Stomach smooth muscle (tissue), 2 donors: ENCODE measurements at regions not wholly inside any gene's neighbourhood (a gene's known extent, or its start where the extent isn't known, plus 50 kb on each side); places are given as distances from the start of the nearest gene placed in this dataset.
"Not testable (repeated sequence)": the region's sequence is repeated elsewhere in the genome, so short reads cannot be mapped to it uniquely, and the experiment has no call there.

Source experiments
- H3K27ac ChIP-seq: one replicate; pipeline ENCODE4 v1.7.0; 2013; ENCODE audit warnings: mild to moderate bottlenecking, low read length, inconsistent platforms
- H3K27me3 ChIP-seq, 2 donors: one replicate each; pipeline ENCODE4 v1.7.0; 2013; ENCODE audit warnings: low read length in 2 of 2; ENCODE audit not compliant: insufficient read depth in 2 of 2, control insufficient read depth in 1 of 2
- H3K36me3 ChIP-seq, 2 donors: one replicate each; pipeline ENCODE4 v1.7.0; 2013; ENCODE audit warnings: low read length in 2 of 2; ENCODE audit not compliant: control insufficient read depth in 2 of 2, insufficient read depth in 2 of 2
- H3K4me1 ChIP-seq: one replicate; pipeline ENCODE4 v1.7.0; 2013; ENCODE audit warnings: low read length; ENCODE audit not compliant: control insufficient read depth, insufficient read depth
- H3K4me3 ChIP-seq, 2 donors: one replicate each; pipeline ENCODE4 v1.7.0; 2013; ENCODE audit warnings: low read length in 2 of 2
- H3K9ac ChIP-seq, 2 donors: one replicate each; pipeline ENCODE4 v1.7.0; 2013; ENCODE audit warnings: low read length in 2 of 2, mild to moderate bottlenecking in 1 of 2
- H3K9me3 ChIP-seq, 2 donors: one replicate each; pipeline ENCODE4 v1.7.0; 2013; ENCODE audit warnings: low read length in 2 of 2; ENCODE audit not compliant: control insufficient read depth in 2 of 2
- donor health status: healthy.
- donor health status: Pancreatic carcinoma.

- Histone ChIP-seq H3K4me1 (peaks cover 8% of the 10 kb centered on the region), H3K27ac (no peak overlapping the region), H3K27me3 (peaks cover 0 to 5% of the 10 kb centered on the region in 2 donors), H3K9me3 (no peaks in the 10 kb centered on the region), H3K36me3 (no peaks in the 10 kb centered on the region), H3K9ac (no peak overlapping the region), H3K4me3 (no peak overlapping the region)
Measured at GRCh38 chr2:105675841-105676240, 68.9 kb upstream of the NCK2 start.

DNA sequence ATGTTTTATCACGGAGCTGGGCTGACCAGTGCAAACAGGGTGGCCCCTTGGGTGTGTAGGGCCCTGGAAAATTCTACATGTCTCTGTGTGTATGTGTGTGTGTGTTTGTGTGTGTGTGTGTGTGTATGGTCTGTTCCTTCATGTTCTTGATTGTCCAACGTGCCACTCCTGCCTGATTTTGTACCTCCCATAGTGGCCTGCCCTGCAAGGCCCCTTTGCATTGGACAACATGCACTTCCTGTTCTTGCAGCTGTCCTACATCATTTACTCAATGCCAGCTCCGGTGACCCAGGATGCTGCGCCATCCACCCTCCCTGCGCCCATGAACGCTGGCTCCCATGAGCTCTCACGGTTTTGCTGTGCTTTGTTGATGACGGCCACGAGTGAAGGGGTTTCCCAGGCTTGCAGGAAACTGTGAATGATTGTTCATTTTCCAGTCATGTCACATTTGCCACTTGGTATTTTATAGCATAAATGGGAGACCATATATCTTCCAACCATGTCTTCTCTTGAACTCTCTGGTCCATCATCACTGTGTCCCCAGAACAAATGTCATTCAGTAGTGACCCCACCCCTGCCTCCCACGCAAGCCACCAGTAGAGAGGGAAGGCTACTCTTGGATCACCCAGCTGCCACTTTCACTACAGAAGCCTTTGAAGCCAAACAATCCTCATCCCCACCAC is 69.7 kb upstream of the NCK2 start:
- no peaks in the 10 kb centered on the region for H3K9me3 ChIP-seq
- H3K9ac ChIP-seq, result no peak overlapping the region
- no peak overlapping the region for H3K27ac ChIP-seq
- H3K27me3 ChIP-seq, result peaks cover 0 to 5% of the 10 kb centered on the region in 2 donors
- no peak overlapping the region for H3K4me3 ChIP-seq
- peaks cover 16% of the 10 kb centered on the region for H3K4me1 ChIP-seq
- no peaks in the 10 kb centered on the region for H3K36me3 ChIP-seq

GRCh38 chr2:105674401-105674800 is 70.3 kb upstream of the NCK2 start:
- Histone ChIP-seq H3K4me1 (peaks cover 16% of the 10 kb centered on the region), H3K27ac (no peak overlapping the region), H3K36me3 (no peaks in the 10 kb centered on the region), H3K4me3 (no peak overlapping the region), H3K9ac (no peak overlapping the region), H3K9me3 (no peaks in the 10 kb centered on the region), H3K27me3 (peaks cover 0 to 3% of the 10 kb centered on the region in 2 donors)

- H3K9me3 ChIP-seq, result peaks cover 0 to 3% of the 10 kb centered on the region in 2 donors
- no peaks in the 10 kb centered on the region for H3K36me3 ChIP-seq
- no peak overlapping the region for H3K27ac ChIP-seq
- H3K27me3 ChIP-seq, result no peaks in the 10 kb centered on the region
- no peak overlapping the region for H3K9ac ChIP-seq
- peaks cover 16% of the 10 kb centered on the region for H3K4me1 ChIP-seq
- H3K4me3 ChIP-seq, result no peak overlapping the region
Measured at GRCh38 chr2:105671156-105671555, 73.6 kb upstream of the NCK2 start.

- peaks cover 6 to 13% of the 10 kb centered on the region in 2 donors for H3K9me3 ChIP-seq
- H3K4me3 ChIP-seq, result no peak overlapping the region
- no peaks in the 10 kb centered on the region for H3K36me3 ChIP-seq
- no peak overlapping the region for H3K9ac ChIP-seq
- H3K27ac ChIP-seq, result no peak overlapping the region
- H3K4me1 ChIP-seq, result peaks cover 11% of the 10 kb centered on the region
- no peaks in the 10 kb centered on the region for H3K27me3 ChIP-seq
Measured at GRCh38 chr2:105669384-105669891, 75.3 kb upstream of the NCK2 start.

GRCh38 chr2:105665480-105665879 is 79.2 kb upstream of the NCK2 start:
- Histone ChIP-seq H3K4me3 (no peak overlapping the region), H3K36me3 (no peaks in the 10 kb centered on the region), H3K9ac (no peak overlapping the region), H3K9me3 (peaks cover 6 to 13% of the 10 kb centered on the region in 2 donors), H3K27me3 (no peaks in the 10 kb centered on the region), H3K27ac (no peak overlapping the region), H3K4me1 (peaks cover 5% of the 10 kb centered on the region)

DNA sequence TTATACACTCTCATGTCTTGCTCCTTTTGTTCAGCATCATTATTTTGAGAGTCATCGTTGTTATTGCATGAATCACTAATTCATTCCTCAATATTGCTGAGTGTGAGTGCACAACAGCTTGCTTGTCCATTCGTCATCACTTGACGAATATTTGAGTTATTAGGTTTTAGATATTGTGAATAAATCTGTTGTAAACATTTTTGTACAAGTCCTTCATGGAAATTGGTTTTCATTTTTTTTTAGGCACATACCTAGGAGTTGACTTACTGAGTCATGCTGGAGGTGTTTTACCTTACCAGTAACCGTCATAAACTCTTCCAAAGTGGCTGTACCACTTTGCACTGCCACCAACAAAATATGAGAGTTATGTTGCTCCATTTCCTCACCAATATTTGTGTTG is 84.2 kb upstream of the NCK2 start:
- Histone ChIP-seq H3K9me3 (peaks cover 1 to 4% of the 10 kb centered on the region in 2 donors), H3K36me3 (no peaks in the 10 kb centered on the region), H3K27me3 (no peaks in the 10 kb centered on the region), H3K4me3 (no peak overlapping the region), H3K4me1 (no peaks in the 10 kb centered on the region), H3K27ac (no peak overlapping the region), H3K9ac (no peak overlapping the region)

- not testable (repeated sequence) for H3K27me3 ChIP-seq, H3K4me3 ChIP-seq, H3K9ac ChIP-seq, H3K27ac ChIP-seq, H3K36me3 ChIP-seq, H3K9me3 ChIP-seq, H3K4me1 ChIP-seq
Measured at GRCh38 chr2:105655723-105656606, 88.7 kb upstream of the NCK2 start.

DNA sequence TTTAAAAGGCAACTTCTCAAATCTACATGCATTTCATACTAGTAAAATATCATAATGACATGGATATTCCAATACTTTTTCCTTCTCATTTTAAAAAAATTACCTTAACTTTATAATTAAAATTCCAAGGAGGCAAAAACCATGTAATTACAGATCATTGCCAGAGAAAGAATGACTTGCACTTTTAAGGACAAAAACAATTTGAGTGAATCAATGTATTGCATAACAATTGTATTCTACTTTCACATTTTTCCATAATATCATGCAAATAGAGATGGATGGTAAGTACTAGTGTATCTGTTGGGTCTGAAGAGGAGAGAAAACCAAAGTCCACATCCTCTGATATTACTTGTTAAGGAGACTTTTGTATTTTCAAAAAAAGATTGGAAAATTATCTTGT is 89.5 kb upstream of the NCK2 start:
- Histone ChIP-seq H3K27ac (no peak overlapping the region), H3K27me3 (no peaks in the 10 kb centered on the region), H3K9ac (no peak overlapping the region), H3K4me3 (no peak overlapping the region), H3K4me1 (no peaks in the 10 kb centered on the region), H3K36me3 (no peaks in the 10 kb centered on the region), H3K9me3 (no peaks in the 10 kb centered on the region)

GRCh38 chr2:105654474-105655004 is 90.2 kb upstream of the NCK2 start:
- H3K9me3 ChIP-seq, result no peaks in the 10 kb centered on the region
- H3K27ac ChIP-seq, result no peak overlapping the region
- no peaks in the 10 kb centered on the region for H3K4me1 ChIP-seq
- no peak overlapping the region for H3K9ac ChIP-seq
- no peak overlapping the region for H3K4me3 ChIP-seq
- no peaks in the 10 kb centered on the region for H3K36me3 ChIP-seq
- no peaks in the 10 kb centered on the region for H3K27me3 ChIP-seq
